ENCODE measurements at regions not wholly inside any gene's neighbourhood (a gene's known extent, or its start where the extent isn't known, plus 50 kb on each side); places are given as distances from the start of the nearest gene placed in this dataset.

DNA sequence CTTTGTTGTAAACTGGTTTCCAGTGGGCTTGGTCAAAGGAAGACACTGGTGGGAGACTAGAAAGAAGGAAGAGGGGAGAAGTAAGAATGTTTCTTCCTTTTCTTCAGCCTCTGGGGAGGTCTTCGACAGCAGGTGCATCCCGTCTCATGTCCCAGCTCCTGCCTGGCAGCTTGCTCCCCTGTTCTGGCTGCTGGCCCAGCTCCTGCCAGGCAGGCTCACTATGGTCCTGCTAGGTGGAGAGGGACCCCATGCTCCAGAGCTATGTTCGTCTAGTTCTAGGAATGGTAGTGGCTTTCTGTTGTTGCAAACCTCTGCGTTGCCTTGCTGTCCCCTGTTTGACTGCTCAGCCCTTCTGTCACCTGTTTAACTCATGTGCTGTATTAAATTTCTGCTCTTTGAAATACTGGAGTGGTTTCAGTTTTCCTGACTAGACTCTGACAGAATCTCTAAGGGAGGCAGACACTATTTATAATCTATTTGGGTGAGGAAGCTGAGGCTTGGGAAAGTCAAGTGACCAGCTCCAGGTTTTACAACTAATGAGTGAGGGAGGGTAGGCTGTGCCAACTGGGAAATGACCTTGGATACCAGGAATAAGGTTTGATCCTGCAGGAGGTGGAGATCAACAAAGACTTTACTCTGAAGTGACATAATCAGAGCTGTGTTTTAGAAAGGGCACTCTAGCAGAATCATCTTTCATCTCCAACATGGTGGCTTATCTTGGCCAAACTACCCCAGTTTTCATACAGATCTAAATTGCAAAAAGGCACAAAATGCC lies 94.7 kb upstream of the DDHD1 start:
- TF ChIP-seq, protein P1, sequence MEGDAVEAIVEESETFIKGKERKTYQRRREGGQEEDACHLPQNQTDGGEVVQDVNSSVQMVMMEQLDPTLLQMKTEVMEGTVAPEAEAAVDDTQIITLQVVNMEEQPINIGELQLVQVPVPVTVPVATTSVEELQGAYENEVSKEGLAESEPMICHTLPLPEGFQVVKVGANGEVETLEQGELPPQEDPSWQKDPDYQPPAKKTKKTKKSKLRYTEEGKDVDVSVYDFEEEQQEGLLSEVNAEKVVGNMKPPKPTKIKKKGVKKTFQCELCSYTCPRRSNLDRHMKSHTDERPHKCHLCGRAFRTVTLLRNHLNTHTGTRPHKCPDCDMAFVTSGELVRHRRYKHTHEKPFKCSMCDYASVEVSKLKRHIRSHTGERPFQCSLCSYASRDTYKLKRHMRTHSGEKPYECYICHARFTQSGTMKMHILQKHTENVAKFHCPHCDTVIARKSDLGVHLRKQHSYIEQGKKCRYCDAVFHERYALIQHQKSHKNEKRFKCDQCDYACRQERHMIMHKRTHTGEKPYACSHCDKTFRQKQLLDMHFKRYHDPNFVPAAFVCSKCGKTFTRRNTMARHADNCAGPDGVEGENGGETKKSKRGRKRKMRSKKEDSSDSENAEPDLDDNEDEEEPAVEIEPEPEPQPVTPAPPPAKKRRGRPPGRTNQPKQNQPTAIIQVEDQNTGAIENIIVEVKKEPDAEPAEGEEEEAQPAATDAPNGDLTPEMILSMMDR (IDR thresholded peaks at IDR 0.05), result no peak
- TF ChIP-seq POLR2A (IDR thresholded peaks at IDR 0.05), result no peak
- no peak for TF ChIP-seq EP300 (IDR thresholded peaks at IDR 0.05)
